SK-N-SH (cell line): ENCODE measurements at regions not wholly inside any gene's neighbourhood (a gene's known extent, or its start where the extent isn't known, plus 50 kb on each side); places are given as distances from the start of the nearest gene placed in this dataset.

Experiments used
- CTCF ChIA-PET: fragments of 300-600, 350-600 bp; formaldehyde crosslinking; extraction: SDS; loops from one replicate; lab custom pipeline; 2021; lab: Yijun Ruan, JAX
- POLR2A ChIA-PET: fragments of 350-600 bp; sonication (Branson Sonifier 250); formaldehyde crosslinking; extraction: SDS; loops from one replicate; lab custom pipeline; 2020; ENCODE audit warnings: antibody characterized with exemption, inconsistent platforms; lab: Yijun Ruan, JAX
- DNase-seq: peaks from one replicate; pipeline ENCODE4 v3.0.0; 2012
- H2AFZ ChIP-seq: fragments of 200-600 bp; sonication (generic); 2 replicates; pipeline ENCODE4 v1.8.1; 2016; ENCODE audit warnings: antibody characterized with exemption, mild to moderate bottlenecking, low read depth
- H3F3A ChIP-seq: fragments of 200-600 bp; sonication (generic); replicated peaks from 2 replicates; pipeline ENCODE3; 2016; ENCODE audit warnings: antibody characterized with exemption, mild to moderate bottlenecking; ENCODE audit not compliant: insufficient read depth
- H3K27ac ChIP-seq, 2 experiments: fragments of 200-500 bp in 1 of 2; fragments of 200-600 bp in 1 of 2; sonication (Bioruptor generic) in 1 of 2; sonication (generic), shearing (Covaris generic) in 1 of 2; 2 replicates each; pipeline versions ENCODE4 v1.5.1 to v1.6.1; 2014 to 2016; ENCODE audit warnings: low read depth in 2 of 2, inconsistent platforms in 1 of 2, low read length in 1 of 2, mild to moderate bottlenecking in 1 of 2, mixed read lengths in 1 of 2
- H3K27me3 ChIP-seq: fragments of 200-600 bp; sonication (generic), shearing (Covaris generic); 2 replicates; pipeline ENCODE4 v1.6.1; 2016; ENCODE audit warnings: mixed run types; ENCODE audit not compliant: insufficient read depth
- H3K36me3 ChIP-seq, 2 experiments: fragments of 200-500 bp in 1 of 2; fragments of 200-600 bp in 1 of 2; sonication (Bioruptor generic) in 1 of 2; sonication (generic) in 1 of 2; replicated peaks in 1 of 2; 2 replicates each; pipeline versions ENCODE3 to v1.5.1; 2014 to 2016; ENCODE audit warnings: low read length in 1 of 2, mild to moderate bottlenecking in 1 of 2; ENCODE audit not compliant: insufficient read depth in 2 of 2, control insufficient read depth in 1 of 2
- H3K4me1 ChIP-seq, 2 experiments: fragments of 200-500 bp in 1 of 2; fragments of 200-600 bp in 1 of 2; sonication (Bioruptor generic) in 1 of 2; sonication (generic), shearing (Covaris generic) in 1 of 2; 2 replicates each; pipeline versions ENCODE4 v1.5.1 to v1.6.1; 2014 to 2016; ENCODE audit warnings: low read depth in 1 of 2, low read length in 1 of 2, mixed run types in 1 of 2; ENCODE audit not compliant: insufficient read depth in 2 of 2, control insufficient read depth in 1 of 2
- H3K4me2 ChIP-seq: fragments of 200-600 bp; sonication (generic), shearing (Covaris generic); 2 replicates; pipeline ENCODE4 v1.6.1; 2017; ENCODE audit warnings: mixed run types
- H3K4me3 ChIP-seq, 2 experiments: fragments of 200-500 bp in 1 of 2; fragments of 200-600 bp in 1 of 2; sonication (Bioruptor generic) in 1 of 2; sonication (generic), shearing (Covaris generic) in 1 of 2; 2 replicates each; pipeline versions ENCODE4 v1.5.1 to v1.8.1; 2014 to 2016; ENCODE audit warnings: low read depth in 2 of 2, inconsistent platforms in 1 of 2, low read length in 1 of 2, mild to moderate bottlenecking in 1 of 2, mixed read lengths in 1 of 2, moderate library complexity in 1 of 2
- H3K79me2 ChIP-seq: fragments of 200-600 bp; sonication (generic); 2 replicates; pipeline ENCODE4 v1.8.1; 2017; ENCODE audit warnings: mild to moderate bottlenecking; ENCODE audit not compliant: insufficient read depth
- H3K9ac ChIP-seq: fragments of 200-600 bp; sonication (generic); 2 replicates; pipeline ENCODE4 v1.6.1; 2017; ENCODE audit warnings: mixed run types
- H3K9me2 ChIP-seq: fragments of 200-600 bp; sonication (generic); 2 replicates; pipeline ENCODE4 v1.6.1; 2017; ENCODE audit warnings: mixed run types
- H3K9me3 ChIP-seq: fragments of 200-600 bp; sonication (generic); 2 replicates; pipeline ENCODE4 v1.6.1; 2017; ENCODE audit warnings: mixed run types, mild to moderate bottlenecking, moderate library complexity
- H4K20me1 ChIP-seq: fragments of 200-600 bp; sonication (generic); 2 replicates; pipeline ENCODE4 v1.6.1; 2017; ENCODE audit warnings: mild to moderate bottlenecking, mixed run types; ENCODE audit not compliant: insufficient read depth
- FOSL2 ChIP-seq: IDR thresholded peaks from 2 replicates; pipeline ENCODE4 v1.4.0; 2012; ENCODE audit warnings: low read depth, mild to moderate bottlenecking, moderate library complexity, borderline replicate concordance
- FOXM1 ChIP-seq: IDR thresholded peaks from 2 replicates; pipeline ENCODE4 v1.4.0; 2012; ENCODE audit warnings: low read depth, mild to moderate bottlenecking
- GABPA ChIP-seq: IDR thresholded peaks from 2 replicates; pipeline ENCODE4 v1.4.0; 2012; ENCODE audit warnings: low read depth, mild to moderate bottlenecking
- GATA2 ChIP-seq: sonication (generic); formaldehyde crosslinking; IDR thresholded peaks from 2 replicates; pipeline ENCODE4 v1.5.0; 2020; ENCODE audit warnings: mild to moderate bottlenecking, missing genetic modification reagents
- MAX ChIP-seq: IDR thresholded peaks from 2 replicates; pipeline ENCODE4 v1.4.0; 2012; ENCODE audit warnings: low read depth
- MXI1 ChIP-seq: IDR thresholded peaks from 2 replicates; pipeline ENCODE4 v1.6.1; 2012; ENCODE audit warnings: mild to moderate bottlenecking, low read depth, low read length, improper control_type of control experiment
- NFIC ChIP-seq: IDR thresholded peaks from 2 replicates; pipeline ENCODE4 v1.4.0; 2012; ENCODE audit warnings: borderline replicate concordance
- PBX3 ChIP-seq: IDR thresholded peaks from 2 replicates; pipeline ENCODE4; 2012
- POLR2AphosphoS5 ChIP-seq: IDR thresholded peaks from 2 replicates; pipeline ENCODE4 v1.6.1; 2012; ENCODE audit warnings: low read depth, low read length
- RCOR1 ChIP-seq: fragments of 150-350 bp; IDR thresholded peaks from 2 replicates; pipeline ENCODE4 v1.6.1; 2017; ENCODE audit warnings: antibody characterized with exemption, low read length
- RXRA ChIP-seq: IDR thresholded peaks from 2 replicates; pipeline ENCODE4 v1.4.0; 2012; ENCODE audit warnings: low read depth, mild to moderate bottlenecking, borderline replicate concordance
- SIN3A ChIP-seq: IDR thresholded peaks from 2 replicates; pipeline ENCODE4 v1.6.1; 2012; ENCODE audit warnings: low read depth, mild to moderate bottlenecking, low read length, moderate library complexity, borderline replicate concordance
- TCF12 ChIP-seq: IDR thresholded peaks from 2 replicates; pipeline ENCODE4 v1.4.0; 2012
- TEAD4 ChIP-seq: IDR thresholded peaks from 2 replicates; pipeline ENCODE4 v1.4.0; 2012; ENCODE audit warnings: mild to moderate bottlenecking, borderline replicate concordance; ENCODE audit not compliant: insufficient read depth
- USF1 ChIP-seq: IDR thresholded peaks from 2 replicates; pipeline ENCODE4 v1.4.0; 2012; ENCODE audit warnings: low read depth, borderline replicate concordance
- USF2 ChIP-seq: fragments of 150-350 bp; IDR thresholded peaks from 2 replicates; pipeline ENCODE4 v1.6.1; 2017; ENCODE audit warnings: antibody characterized with exemption, low read length, low read depth, borderline replicate concordance
- ZBTB33 ChIP-seq: IDR thresholded peaks from 2 replicates; pipeline ENCODE4 v1.4.0; 2012; ENCODE audit warnings: low read depth, borderline replicate concordance
- WGBS: methylation state at CpG from one replicate; pipeline ENCODE4 v1.1.6; 2017; ENCODE audit warnings: low lambda C conversion rate; 5-methylcytosine and 5-hydroxymethylcytosine counted together

GRCh38 chr20:39252035-39252434 is 289.9 kb downstream of the DHX35 start:
- Histone ChIP-seq H3K9ac (no peak overlapping the region), H3K27ac (no peak overlapping the region), H3K4me2 (no peak overlapping the region), H3K4me3 (no peak overlapping the region), H3K9me2 (no peaks in the 10 kb centered on the region), H3F3A (no peaks in the 10 kb centered on the region), H3K4me1 (peaks cover 0 to 11% of the 10 kb centered on the region in 2 experiments; a peak in 1 of 4 replicates), H3K79me2 (no peaks in the 10 kb centered on the region), H2AFZ (no peak overlapping the region), H4K20me1 (no peaks in the 10 kb centered on the region), H3K36me3 (no peaks in the 10 kb centered on the region), H3K9me3 (no peaks in the 10 kb centered on the region)
- WGBS, result 55% methylated on average over 6 of the region's 6 CpGs
- ChIA-PET POLR2A (no interaction called here), CTCF (interaction anchor here (3.1 kb wide), 1 partner anchor 13 kb away, joined by 18 read pairs; no protein-coding TSS in a partner anchor)
- no peak for DNase-seq
- no peak for TF ChIP-seq USF1
- TF ChIP-seq USF2, result no peak
- no peak for TF ChIP-seq TCF12
- TF ChIP-seq TEAD4, result no peak
- no peak for TF ChIP-seq GABPA
- TF ChIP-seq MAX, result no peak
- no peak for TF ChIP-seq NFIC
- TF ChIP-seq SIN3A, result no peak
- TF ChIP-seq RXRA, result no peak
- TF ChIP-seq FOXM1, result no peak
- no peak for TF ChIP-seq GATA2
- TF ChIP-seq RCOR1, result no peak
- no peak for TF ChIP-seq FOSL2
- no peak for TF ChIP-seq ZBTB33
- no peak for TF ChIP-seq POLR2AphosphoS5
- no peak for TF ChIP-seq MXI1
- no peak for TF ChIP-seq PBX3
- TF ChIP-seq, all 33 proteins: peak for 0
- no peaks in the 10 kb centered on the region for H3K27me3 ChIP-seq
